Type B pancreatic cell (in vitro differentiated cells): ENCODE measurements at regions not wholly inside any gene's neighbourhood (a gene's known extent, or its start where the extent isn't known, plus 50 kb on each side); places are given as distances from the start of the nearest gene placed in this dataset.
"Not testable (repeated sequence)": the region's sequence is repeated elsewhere in the genome, so short reads cannot be mapped to it uniquely, and the experiment has no call there.

ENCODE experiments used
- DNase-seq: peaks from one replicate; pipeline ENCODE4 v3.0.0; 2021; ENCODE audit warnings: mixed read lengths; ENCODE audit not compliant: unreplicated experiment; ENCODE audit errors: extremely low spot score
- H3K27ac Mint-ChIP-seq: 2 replicates; pipeline ENCODE4 v1.8.0; 2021; ENCODE audit warnings: mild to moderate bottlenecking, mixed read lengths
- H3K27me3 Mint-ChIP-seq: 2 replicates; pipeline ENCODE4 v1.8.0; 2021; ENCODE audit warnings: mixed read lengths
- H3K36me3 Mint-ChIP-seq: 2 replicates; pipeline ENCODE4 v1.8.0; 2021; ENCODE audit warnings: mixed read lengths
- H3K4me1 Mint-ChIP-seq: one replicate; pipeline ENCODE4 v1.8.0; 2021; ENCODE audit warnings: mixed read lengths; ENCODE audit not compliant: unreplicated experiment
- H3K4me3 Mint-ChIP-seq: 2 replicates; pipeline ENCODE4 v1.8.0; 2021; ENCODE audit warnings: mild to moderate bottlenecking, mixed read lengths
- H3K9me3 Mint-ChIP-seq: 2 replicates; pipeline ENCODE4 v1.8.0; 2021; ENCODE audit warnings: mixed read lengths
- TF ChIP-seq, protein P1 (sequence below): fragments of 200-600 bp; sonication (generic); conservative IDR thresholded peaks from 2 replicates; pipeline ENCODE4 v1.5.0; 2021; ENCODE audit warnings: antibody characterized with exemption, mild to moderate bottlenecking

DNA sequence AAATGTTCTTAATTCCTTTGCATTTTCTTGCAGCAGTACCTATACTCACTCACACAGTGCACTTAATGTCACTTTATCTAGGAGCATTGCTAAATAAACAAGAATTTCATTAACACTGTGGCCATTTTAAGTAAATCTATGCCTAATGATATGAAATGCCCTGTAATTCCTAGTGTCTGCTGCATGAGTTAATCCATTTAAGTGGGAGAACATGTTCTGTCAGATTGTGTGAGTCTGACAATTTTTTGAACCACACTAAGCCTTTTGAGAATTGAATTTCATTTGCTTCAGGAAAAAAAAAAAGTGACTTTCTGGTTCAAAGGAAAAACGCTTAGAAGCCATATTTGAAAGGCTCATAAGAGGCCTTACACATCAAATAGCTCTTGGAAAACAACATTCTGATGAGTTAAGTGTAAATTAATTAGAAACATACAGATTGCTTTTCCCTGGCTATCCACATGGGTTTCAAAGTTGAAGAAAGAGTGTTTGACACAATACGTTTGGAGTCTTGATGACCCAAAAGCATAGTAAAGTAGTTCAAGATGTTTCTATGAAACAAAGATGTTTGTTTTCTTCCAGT lies 446.7 kb upstream of the GRAMD2B start:
- Mint-ChIP-seq H3K9me3 (no peaks in the 10 kb centered on the region), H3K36me3 (no peaks in the 10 kb centered on the region), H3K27me3 (peaks cover 5% of the 10 kb centered on the region), H3K4me3 (no peak overlapping the region), H3K27ac (no peak overlapping the region), H3K4me1 (peaks cover 31% of the 10 kb centered on the region)
- no peak for DNase-seq
- TF ChIP-seq, protein P1, sequence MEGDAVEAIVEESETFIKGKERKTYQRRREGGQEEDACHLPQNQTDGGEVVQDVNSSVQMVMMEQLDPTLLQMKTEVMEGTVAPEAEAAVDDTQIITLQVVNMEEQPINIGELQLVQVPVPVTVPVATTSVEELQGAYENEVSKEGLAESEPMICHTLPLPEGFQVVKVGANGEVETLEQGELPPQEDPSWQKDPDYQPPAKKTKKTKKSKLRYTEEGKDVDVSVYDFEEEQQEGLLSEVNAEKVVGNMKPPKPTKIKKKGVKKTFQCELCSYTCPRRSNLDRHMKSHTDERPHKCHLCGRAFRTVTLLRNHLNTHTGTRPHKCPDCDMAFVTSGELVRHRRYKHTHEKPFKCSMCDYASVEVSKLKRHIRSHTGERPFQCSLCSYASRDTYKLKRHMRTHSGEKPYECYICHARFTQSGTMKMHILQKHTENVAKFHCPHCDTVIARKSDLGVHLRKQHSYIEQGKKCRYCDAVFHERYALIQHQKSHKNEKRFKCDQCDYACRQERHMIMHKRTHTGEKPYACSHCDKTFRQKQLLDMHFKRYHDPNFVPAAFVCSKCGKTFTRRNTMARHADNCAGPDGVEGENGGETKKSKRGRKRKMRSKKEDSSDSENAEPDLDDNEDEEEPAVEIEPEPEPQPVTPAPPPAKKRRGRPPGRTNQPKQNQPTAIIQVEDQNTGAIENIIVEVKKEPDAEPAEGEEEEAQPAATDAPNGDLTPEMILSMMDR: no peak

DNA sequence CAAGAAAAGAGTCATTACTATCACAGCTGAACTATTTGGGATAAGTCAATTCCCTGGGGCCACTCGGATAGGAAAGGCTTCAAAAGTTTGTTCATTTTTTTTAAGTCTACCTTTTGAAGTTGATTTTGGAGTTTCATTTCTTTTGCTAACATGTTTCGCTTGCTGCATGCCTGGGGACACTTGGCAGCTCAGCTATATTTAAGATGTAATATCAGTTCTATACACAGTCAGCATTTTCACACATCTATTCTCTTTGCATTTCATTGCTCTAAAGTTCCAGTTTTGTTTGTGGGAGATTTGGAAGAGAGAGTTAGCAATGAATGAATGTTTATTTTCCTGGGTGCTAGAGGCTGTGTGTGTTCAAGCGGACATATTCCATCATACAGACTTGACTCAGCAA lies 445.2 kb upstream of the GRAMD2B start:
- DNase-seq: no peak
- Mint-ChIP-seq H3K27me3 (peaks cover under 1% of the 10 kb centered on the region), H3K27ac (no peak overlapping the region), H3K9me3 (no peaks in the 10 kb centered on the region), H3K36me3 (no peaks in the 10 kb centered on the region), H3K4me1 (peaks cover 26% of the 10 kb centered on the region), H3K4me3 (no peak overlapping the region)
- TF ChIP-seq, protein P1: no peak

DNA sequence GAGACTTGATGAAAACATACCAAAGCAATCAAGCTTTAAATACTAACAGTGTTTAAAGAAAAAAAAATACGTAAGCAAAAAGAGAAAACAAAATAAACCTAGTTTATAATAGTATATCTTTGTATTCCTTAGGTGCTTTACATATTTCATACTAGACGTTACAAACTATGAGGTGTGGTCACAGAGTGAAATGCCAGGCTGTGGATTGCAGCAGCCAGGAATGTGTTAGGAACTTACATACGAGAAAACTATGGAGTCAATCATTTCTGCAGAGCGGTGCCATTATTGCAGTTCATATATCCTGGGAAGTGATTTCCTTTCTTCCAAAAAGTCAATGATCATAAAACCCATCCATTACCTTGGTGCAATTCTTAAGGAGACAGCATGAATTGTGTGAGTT lies 443.6 kb upstream of the GRAMD2B start:
- no peaks in the 10 kb centered on the region for H3K27me3 Mint-ChIP-seq
- no peak overlapping the region for H3K27ac Mint-ChIP-seq
- H3K4me3 Mint-ChIP-seq: no peak overlapping the region
- peaks cover 22% of the 10 kb centered on the region for H3K4me1 Mint-ChIP-seq
- no peaks in the 10 kb centered on the region for H3K36me3 Mint-ChIP-seq
- no peak for DNase-seq
- TF ChIP-seq, protein P1: no peak
- H3K9me3 Mint-ChIP-seq: no peaks in the 10 kb centered on the region

DNA sequence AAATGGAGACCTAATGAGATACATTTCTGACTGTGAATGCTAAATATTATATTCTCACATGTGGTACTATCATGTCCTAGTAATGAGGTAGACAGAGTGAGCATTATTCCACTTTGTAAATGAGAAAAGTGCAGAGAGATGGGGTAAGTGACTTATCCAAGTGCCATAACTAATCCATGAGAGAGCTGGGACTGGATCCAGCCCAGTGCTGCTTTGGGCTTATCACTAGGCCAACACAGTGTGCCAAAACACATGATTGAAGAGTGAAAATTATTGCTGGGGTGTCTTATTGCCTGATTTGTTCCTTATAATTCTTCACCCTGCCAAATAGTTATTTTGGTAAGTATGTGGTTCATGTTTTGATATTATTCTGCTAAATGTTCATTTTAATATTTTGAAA lies 442.2 kb upstream of the GRAMD2B start:
- no peaks in the 10 kb centered on the region for H3K9me3 Mint-ChIP-seq
- H3K27ac Mint-ChIP-seq: no peak overlapping the region
- TF ChIP-seq, protein P1: no peak
- H3K4me1 Mint-ChIP-seq: peaks cover 12% of the 10 kb centered on the region
- DNase-seq: no peak
- H3K36me3 Mint-ChIP-seq: no peaks in the 10 kb centered on the region
- H3K4me3 Mint-ChIP-seq: no peak overlapping the region
- no peaks in the 10 kb centered on the region for H3K27me3 Mint-ChIP-seq

DNA sequence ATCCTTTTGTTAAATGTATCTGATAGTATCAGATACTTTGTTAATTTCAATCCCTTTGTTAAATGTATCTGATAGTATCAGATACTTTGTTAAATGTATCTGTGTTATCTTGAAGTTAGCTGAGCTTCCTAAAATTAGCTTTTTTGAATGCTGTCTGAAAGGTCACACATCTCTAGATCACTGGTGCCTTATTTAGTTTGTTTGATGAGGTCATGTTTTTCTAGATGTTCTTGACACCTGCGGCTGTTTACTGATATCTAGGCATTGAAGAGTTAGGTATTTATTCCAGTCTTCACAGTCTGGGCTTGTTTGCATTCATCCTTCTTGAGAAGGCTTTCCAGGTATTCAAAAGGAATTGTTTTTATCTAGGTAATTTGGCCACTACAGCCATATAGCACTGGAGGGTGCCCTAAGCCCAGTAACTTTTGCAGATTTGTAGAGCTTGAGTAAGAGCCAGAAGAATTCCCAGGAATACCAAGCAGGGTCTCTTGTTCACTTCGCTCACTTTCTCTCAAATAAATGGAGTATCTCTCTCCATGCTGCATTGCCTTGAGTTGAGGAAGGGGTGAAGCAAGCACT lies 435.4 kb upstream of the GRAMD2B start:
- Mint-ChIP-seq H3K36me3 (no peaks in the 10 kb centered on the region), H3K4me1 (no peaks in the 10 kb centered on the region), H3K27me3 (no peaks in the 10 kb centered on the region), H3K4me3 (no peak overlapping the region), H3K9me3 (no peaks in the 10 kb centered on the region), H3K27ac (no peak overlapping the region)
- TF ChIP-seq, protein P1: no peak
- DNase-seq: no peak

DNA sequence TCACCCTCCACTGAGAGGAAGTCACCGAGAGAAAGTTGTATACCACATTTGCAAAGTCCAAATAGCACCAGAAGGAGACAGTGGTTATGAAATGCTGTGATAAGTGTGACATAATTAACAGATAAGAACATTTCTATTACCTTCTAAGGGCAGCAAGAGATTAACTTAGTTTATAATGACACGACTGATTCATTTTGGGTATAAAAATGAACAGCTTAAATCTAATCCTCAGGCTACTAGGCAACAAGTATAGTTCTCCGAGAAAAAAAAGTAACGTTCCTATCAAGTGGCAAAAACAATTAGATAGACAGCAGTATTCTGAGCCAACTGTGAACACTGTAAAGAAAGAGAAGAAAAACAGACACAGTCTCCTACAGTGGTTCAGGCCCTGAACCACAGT lies 431.2 kb upstream of the GRAMD2B start:
- Mint-ChIP-seq H3K27me3 (no peaks in the 10 kb centered on the region), H3K9me3 (no peaks in the 10 kb centered on the region), H3K27ac (no peak overlapping the region), H3K4me3 (no peak overlapping the region), H3K4me1 (no peaks in the 10 kb centered on the region), H3K36me3 (peaks cover 2% of the 10 kb centered on the region)
- no peak for DNase-seq
- TF ChIP-seq, protein P1: no peak

DNA sequence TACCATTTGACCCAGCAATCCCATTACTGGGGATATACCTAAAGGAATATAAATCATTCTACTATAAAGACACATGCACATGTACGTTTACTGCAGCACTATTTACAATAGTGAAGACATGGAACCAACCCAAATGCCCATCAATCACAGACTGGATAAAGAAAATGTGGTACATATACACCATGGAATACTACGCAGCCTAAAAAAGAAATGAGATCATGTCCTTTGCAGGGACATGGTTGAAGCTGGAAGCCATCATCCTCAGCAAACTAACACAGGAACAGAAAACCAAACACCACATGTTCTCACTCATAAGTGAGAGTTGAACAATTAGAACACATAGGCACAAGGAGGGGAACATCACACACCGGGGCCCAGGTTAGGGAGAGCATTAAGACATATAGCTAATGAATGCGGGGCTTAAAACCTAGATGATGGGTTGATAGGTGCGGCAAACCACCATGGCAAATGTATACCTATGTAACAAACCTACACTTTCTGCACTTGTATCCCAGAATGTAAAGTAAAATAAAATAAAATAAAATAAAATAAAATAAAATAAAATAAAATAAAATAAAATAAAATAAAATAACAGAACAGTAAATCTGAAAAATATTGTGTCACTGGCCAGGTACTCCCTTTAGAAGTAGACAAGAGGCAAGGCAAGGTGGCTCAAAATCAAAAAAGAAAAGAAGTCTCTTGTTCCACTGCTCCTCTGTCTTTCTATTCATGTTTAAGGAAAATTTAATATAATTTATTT lies 423.8 kb upstream of the GRAMD2B start:
- not testable (repeated sequence) for H3K9me3 Mint-ChIP-seq, H3K4me3 Mint-ChIP-seq, H3K27me3 Mint-ChIP-seq, DNase-seq, H3K27ac Mint-ChIP-seq, H3K36me3 Mint-ChIP-seq
- peaks cover 24% of the 10 kb centered on the region for H3K4me1 Mint-ChIP-seq
